H1 (cell line): ENCODE measurements at regions not wholly inside any gene's neighbourhood (a gene's known extent, or its start where the extent isn't known, plus 50 kb on each side); places are given as distances from the start of the nearest gene placed in this dataset.

Experiments used
- ATF2 ChIP-seq: IDR thresholded peaks from 2 replicates; pipeline ENCODE4 v1.6.1; 2012; ENCODE audit warnings: low read length, inconsistent platforms
- ATF3 ChIP-seq: IDR thresholded peaks from 2 replicates; pipeline ENCODE4 v1.6.1; 2011; ENCODE audit warnings: low read depth, mild to moderate bottlenecking, low read length; ENCODE audit not compliant: insufficient read depth
- CHD1 ChIP-seq: IDR thresholded peaks from 2 replicates; pipeline ENCODE4 v1.6.1; 2012; ENCODE audit warnings: low read depth, low read length, improper control_type of control experiment
- CTCF ChIP-seq, 3 experiments: IDR thresholded peaks; 1 replicate in 2 of 3; 2 replicates in 1 of 3; pipeline versions ENCODE4 v1.5.1 to v1.6.1; 2011; ENCODE audit warnings: low read length in 3 of 3, mild to moderate bottlenecking in 3 of 3, inconsistent platforms in 2 of 3, low read depth in 1 of 3, moderate library complexity in 1 of 3; ENCODE audit not compliant: insufficient read depth in 1 of 3; ENCODE audit errors: control extremely low read depth in 1 of 3
- EZH2 ChIP-seq: fragments of 200-600 bp; sonication (generic); IDR thresholded peaks from 2 replicates; pipeline ENCODE4 v1.7.1; 2012; ENCODE audit warnings: low read depth, mild to moderate bottlenecking, moderate library complexity, low read length, inconsistent platforms; ENCODE audit not compliant: severe bottlenecking
- MAFK ChIP-seq: IDR thresholded peaks from 2 replicates; pipeline ENCODE4 v1.6.1; 2012; ENCODE audit warnings: low read depth, mild to moderate bottlenecking, improper control_type of control experiment, low read length
- POLR2A ChIP-seq, 2 experiments: IDR thresholded peaks; 1 replicate in 1 of 2; 2 replicates in 1 of 2; pipeline ENCODE4 v1.6.1; 2011; ENCODE audit warnings: low read depth in 2 of 2, low read length in 2 of 2, mild to moderate bottlenecking in 2 of 2; ENCODE audit errors: control extremely low read depth in 1 of 2
- RAD21 ChIP-seq, 2 experiments: IDR thresholded peaks in 1 of 2; conservative IDR thresholded peaks in 1 of 2; 2 replicates each; pipeline ENCODE4 v1.6.1; 2011; ENCODE audit warnings: low read depth in 2 of 2, low read length in 2 of 2, improper control_type of control experiment in 1 of 2, inconsistent platforms in 1 of 2, mild to moderate bottlenecking in 1 of 2, moderate library complexity in 1 of 2
- SAP30 ChIP-seq: fragments of 300-600 bp; sonication (generic); IDR thresholded peaks from 2 replicates; pipeline ENCODE4 v1.7.1; 2012; ENCODE audit warnings: low read length, moderate library complexity, mild to moderate bottlenecking, inconsistent platforms; ENCODE audit not compliant: insufficient read depth, insufficient replicate concordance
- TAF1 ChIP-seq: IDR thresholded peaks from 2 replicates; pipeline ENCODE4 v1.6.1; 2011; ENCODE audit warnings: mild to moderate bottlenecking, low read depth, low read length
- TF ChIP-seq, protein P1 (sequence below): IDR thresholded peaks from 2 replicates; pipeline ENCODE4 v1.6.1; 2012; ENCODE audit warnings: inconsistent platforms

DNA sequence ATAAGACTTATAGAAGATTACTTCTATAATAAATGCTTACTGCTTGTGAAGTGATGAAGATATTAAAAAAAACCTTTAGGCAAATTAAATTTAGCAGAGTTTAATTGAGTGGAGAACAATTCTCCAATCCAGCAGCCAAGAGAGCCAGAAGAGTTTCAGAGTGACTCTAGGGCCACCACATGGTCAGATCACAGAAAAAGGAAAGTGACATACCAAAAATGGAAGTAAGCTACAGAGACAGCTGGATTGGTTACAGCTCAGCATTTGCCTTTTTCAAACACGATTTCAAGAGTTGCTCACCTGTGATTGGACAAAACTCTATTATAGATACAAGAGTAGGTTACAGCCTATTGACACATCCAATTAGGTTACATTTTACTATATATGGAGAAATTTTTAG is 79.0 kb upstream of the TRAM1L1 start:
- no peak for TF ChIP-seq ATF2
- TF ChIP-seq CTCF (IDR thresholded peaks at IDR 0.05; ENCODE audit: control extremely low read depth in 1 of 3, insufficient read depth in 1 of 3, low read depth in 1 of 3, low read length in 3 of 3): 0 out of 4 replicates have a peak, but pooled peaks of 1 of the 3 experiments have one; percentile 7
- TF ChIP-seq MAFK: no peak
- no peak for TF ChIP-seq CHD1
- TF ChIP-seq ATF3: no peak
- TF ChIP-seq, protein P1, sequence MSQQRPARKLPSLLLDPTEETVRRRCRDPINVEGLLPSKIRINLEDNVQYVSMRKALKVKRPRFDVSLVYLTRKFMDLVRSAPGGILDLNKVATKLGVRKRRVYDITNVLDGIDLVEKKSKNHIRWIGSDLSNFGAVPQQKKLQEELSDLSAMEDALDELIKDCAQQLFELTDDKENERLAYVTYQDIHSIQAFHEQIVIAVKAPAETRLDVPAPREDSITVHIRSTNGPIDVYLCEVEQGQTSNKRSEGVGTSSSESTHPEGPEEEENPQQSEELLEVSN: no peak
- TF ChIP-seq POLR2A (IDR thresholded peaks at IDR 0.05; ENCODE audit: control extremely low read depth in 1 of 2, low read depth in 2 of 2, low read length in 2 of 2): no peak
- TF ChIP-seq EZH2: no peak
- TF ChIP-seq RAD21 (IDR thresholded peaks at IDR 0.05 in 1 of 2, conservative IDR thresholded peaks at IDR 0.05 in 1 of 2; ENCODE audit: low read depth in 2 of 2, low read length in 2 of 2): peak; percentile 26 to 50; a peak in 3 of 4 replicates
- no peak for TF ChIP-seq TAF1
- no peak for TF ChIP-seq SAP30
